SK-N-SH (cell line): ENCODE measurements at regions not wholly inside any gene's neighbourhood (a gene's known extent, or its start where the extent isn't known, plus 50 kb on each side); places are given as distances from the start of the nearest gene placed in this dataset.
"Not testable (repeated sequence)": the region's sequence is repeated elsewhere in the genome, so short reads cannot be mapped to it uniquely, and the experiment has no call there.

ENCODE experiments used
- CTCF ChIA-PET: fragments of 300-600, 350-600 bp; formaldehyde crosslinking; extraction: SDS; loops from one replicate; lab custom pipeline; 2021; lab: Yijun Ruan, JAX
- POLR2A ChIA-PET: fragments of 350-600 bp; sonication (Branson Sonifier 250); formaldehyde crosslinking; extraction: SDS; loops from one replicate; lab custom pipeline; 2020; ENCODE audit warnings: antibody characterized with exemption, inconsistent platforms; lab: Yijun Ruan, JAX
- DNase-seq: peaks from one replicate; pipeline ENCODE4 v3.0.0; 2012
- H2AFZ ChIP-seq: fragments of 200-600 bp; sonication (generic); 2 replicates; pipeline ENCODE4 v1.8.1; 2016; ENCODE audit warnings: antibody characterized with exemption, mild to moderate bottlenecking, low read depth
- H3F3A ChIP-seq: fragments of 200-600 bp; sonication (generic); replicated peaks from 2 replicates; pipeline ENCODE3; 2016; ENCODE audit warnings: antibody characterized with exemption, mild to moderate bottlenecking; ENCODE audit not compliant: insufficient read depth
- H3K27ac ChIP-seq, 2 experiments: fragments of 200-500 bp in 1 of 2; fragments of 200-600 bp in 1 of 2; sonication (Bioruptor generic) in 1 of 2; sonication (generic), shearing (Covaris generic) in 1 of 2; 2 replicates each; pipeline versions ENCODE4 v1.5.1 to v1.6.1; 2014 to 2016; ENCODE audit warnings: low read depth in 2 of 2, inconsistent platforms in 1 of 2, low read length in 1 of 2, mild to moderate bottlenecking in 1 of 2, mixed read lengths in 1 of 2
- H3K27me3 ChIP-seq: fragments of 200-600 bp; sonication (generic), shearing (Covaris generic); 2 replicates; pipeline ENCODE4 v1.6.1; 2016; ENCODE audit warnings: mixed run types; ENCODE audit not compliant: insufficient read depth
- H3K36me3 ChIP-seq, 2 experiments: fragments of 200-500 bp in 1 of 2; fragments of 200-600 bp in 1 of 2; sonication (Bioruptor generic) in 1 of 2; sonication (generic) in 1 of 2; replicated peaks in 1 of 2; 2 replicates each; pipeline versions ENCODE3 to v1.5.1; 2014 to 2016; ENCODE audit warnings: low read length in 1 of 2, mild to moderate bottlenecking in 1 of 2; ENCODE audit not compliant: insufficient read depth in 2 of 2, control insufficient read depth in 1 of 2
- H3K4me1 ChIP-seq, 2 experiments: fragments of 200-500 bp in 1 of 2; fragments of 200-600 bp in 1 of 2; sonication (Bioruptor generic) in 1 of 2; sonication (generic), shearing (Covaris generic) in 1 of 2; 2 replicates each; pipeline versions ENCODE4 v1.5.1 to v1.6.1; 2014 to 2016; ENCODE audit warnings: low read depth in 1 of 2, low read length in 1 of 2, mixed run types in 1 of 2; ENCODE audit not compliant: insufficient read depth in 2 of 2, control insufficient read depth in 1 of 2
- H3K4me2 ChIP-seq: fragments of 200-600 bp; sonication (generic), shearing (Covaris generic); 2 replicates; pipeline ENCODE4 v1.6.1; 2017; ENCODE audit warnings: mixed run types
- H3K4me3 ChIP-seq, 2 experiments: fragments of 200-500 bp in 1 of 2; fragments of 200-600 bp in 1 of 2; sonication (Bioruptor generic) in 1 of 2; sonication (generic), shearing (Covaris generic) in 1 of 2; 2 replicates each; pipeline versions ENCODE4 v1.5.1 to v1.8.1; 2014 to 2016; ENCODE audit warnings: low read depth in 2 of 2, inconsistent platforms in 1 of 2, low read length in 1 of 2, mild to moderate bottlenecking in 1 of 2, mixed read lengths in 1 of 2, moderate library complexity in 1 of 2
- H3K79me2 ChIP-seq: fragments of 200-600 bp; sonication (generic); 2 replicates; pipeline ENCODE4 v1.8.1; 2017; ENCODE audit warnings: mild to moderate bottlenecking; ENCODE audit not compliant: insufficient read depth
- H3K9ac ChIP-seq: fragments of 200-600 bp; sonication (generic); 2 replicates; pipeline ENCODE4 v1.6.1; 2017; ENCODE audit warnings: mixed run types
- H3K9me2 ChIP-seq: fragments of 200-600 bp; sonication (generic); 2 replicates; pipeline ENCODE4 v1.6.1; 2017; ENCODE audit warnings: mixed run types
- H3K9me3 ChIP-seq: fragments of 200-600 bp; sonication (generic); 2 replicates; pipeline ENCODE4 v1.6.1; 2017; ENCODE audit warnings: mixed run types, mild to moderate bottlenecking, moderate library complexity
- H4K20me1 ChIP-seq: fragments of 200-600 bp; sonication (generic); 2 replicates; pipeline ENCODE4 v1.6.1; 2017; ENCODE audit warnings: mild to moderate bottlenecking, mixed run types; ENCODE audit not compliant: insufficient read depth
- FOXJ3 ChIP-seq: sonication (generic); formaldehyde crosslinking; IDR thresholded peaks from 2 replicates; pipeline ENCODE4 v1.5.1; 2020; ENCODE audit warnings: mild to moderate bottlenecking, missing genetic modification reagents
- GATA2 ChIP-seq: sonication (generic); formaldehyde crosslinking; IDR thresholded peaks from 2 replicates; pipeline ENCODE4 v1.5.0; 2020; ENCODE audit warnings: mild to moderate bottlenecking, missing genetic modification reagents
- MXI1 ChIP-seq: IDR thresholded peaks from 2 replicates; pipeline ENCODE4 v1.6.1; 2012; ENCODE audit warnings: mild to moderate bottlenecking, low read depth, low read length, improper control_type of control experiment
- RAD21 ChIP-seq: IDR thresholded peaks from 2 replicates; pipeline ENCODE4 v1.6.1; 2012; ENCODE audit warnings: mild to moderate bottlenecking, low read length
- RFX5 ChIP-seq: IDR thresholded peaks from 2 replicates; pipeline ENCODE4 v1.6.1; 2012; ENCODE audit warnings: mild to moderate bottlenecking, improper control_type of control experiment, low read length
- YY1 ChIP-seq: IDR thresholded peaks from 2 replicates; pipeline ENCODE4 v1.4.0; 2012; ENCODE audit warnings: low read depth, mild to moderate bottlenecking
- WGBS: methylation state at CpG from one replicate; pipeline ENCODE4 v1.1.6; 2017; ENCODE audit warnings: low lambda C conversion rate; 5-methylcytosine and 5-hydroxymethylcytosine counted together
- TF ChIP-seq, protein P1 (sequence below): IDR thresholded peaks from 2 replicates; pipeline ENCODE4 v1.4.0; 2012; ENCODE audit warnings: low read depth, borderline replicate concordance
- TF ChIP-seq, protein P2 (sequence below): fragments of 150-350 bp; IDR thresholded peaks from 2 replicates; pipeline ENCODE4 v1.6.1; 2016; ENCODE audit warnings: mild to moderate bottlenecking, low read depth, low read length

DNA sequence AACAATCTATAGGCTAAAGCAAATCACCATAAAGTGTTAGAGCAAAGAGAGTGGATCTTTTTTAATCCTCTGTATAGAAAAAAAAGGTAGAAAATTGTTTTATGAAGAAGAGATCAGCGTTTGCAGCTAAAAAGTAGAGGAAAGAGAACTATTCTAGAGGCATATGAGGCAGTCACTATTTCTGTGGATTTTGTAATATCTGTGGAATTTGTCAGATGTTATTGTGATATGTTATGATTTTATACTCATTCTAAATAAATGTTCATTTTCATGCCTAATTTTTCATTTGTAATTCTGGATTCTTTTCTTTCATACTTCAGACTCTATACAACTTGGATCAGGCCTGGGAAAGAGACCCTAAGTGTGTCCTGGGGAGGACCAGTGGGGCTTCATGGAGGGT lies 295.0 kb upstream of the LYZL1 start:
- WGBS: 68% methylated on average over 1 of the region's 1 CpG
- no peaks in the 10 kb centered on the region for H3K36me3 ChIP-seq
- no peak overlapping the region for H3K9ac ChIP-seq
- TF ChIP-seq RAD21 (no peak), YY1 (no peak), RFX5 (no peak), MXI1 (no peak), GATA2 (CRISPR knock-in tag) (no peak)
- TF ChIP-seq, protein P1, sequence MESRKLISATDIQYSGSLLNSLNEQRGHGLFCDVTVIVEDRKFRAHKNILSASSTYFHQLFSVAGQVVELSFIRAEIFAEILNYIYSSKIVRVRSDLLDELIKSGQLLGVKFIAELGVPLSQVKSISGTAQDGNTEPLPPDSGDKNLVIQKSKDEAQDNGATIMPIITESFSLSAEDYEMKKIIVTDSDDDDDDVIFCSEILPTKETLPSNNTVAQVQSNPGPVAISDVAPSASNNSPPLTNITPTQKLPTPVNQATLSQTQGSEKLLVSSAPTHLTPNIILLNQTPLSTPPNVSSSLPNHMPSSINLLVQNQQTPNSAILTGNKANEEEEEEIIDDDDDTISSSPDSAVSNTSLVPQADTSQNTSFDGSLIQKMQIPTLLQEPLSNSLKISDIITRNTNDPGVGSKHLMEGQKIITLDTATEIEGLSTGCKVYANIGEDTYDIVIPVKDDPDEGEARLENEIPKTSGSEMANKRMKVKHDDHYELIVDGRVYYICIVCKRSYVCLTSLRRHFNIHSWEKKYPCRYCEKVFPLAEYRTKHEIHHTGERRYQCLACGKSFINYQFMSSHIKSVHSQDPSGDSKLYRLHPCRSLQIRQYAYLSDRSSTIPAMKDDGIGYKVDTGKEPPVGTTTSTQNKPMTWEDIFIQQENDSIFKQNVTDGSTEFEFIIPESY: no peak
- TF ChIP-seq, protein P2, sequence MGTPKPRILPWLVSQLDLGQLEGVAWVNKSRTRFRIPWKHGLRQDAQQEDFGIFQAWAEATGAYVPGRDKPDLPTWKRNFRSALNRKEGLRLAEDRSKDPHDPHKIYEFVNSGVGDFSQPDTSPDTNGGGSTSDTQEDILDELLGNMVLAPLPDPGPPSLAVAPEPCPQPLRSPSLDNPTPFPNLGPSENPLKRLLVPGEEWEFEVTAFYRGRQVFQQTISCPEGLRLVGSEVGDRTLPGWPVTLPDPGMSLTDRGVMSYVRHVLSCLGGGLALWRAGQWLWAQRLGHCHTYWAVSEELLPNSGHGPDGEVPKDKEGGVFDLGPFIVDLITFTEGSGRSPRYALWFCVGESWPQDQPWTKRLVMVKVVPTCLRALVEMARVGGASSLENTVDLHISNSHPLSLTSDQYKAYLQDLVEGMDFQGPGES: no peak
- H3K9me2 ChIP-seq: no peaks in the 10 kb centered on the region
- no peak overlapping the region for H2AFZ ChIP-seq
- H4K20me1 ChIP-seq: no peaks in the 10 kb centered on the region
- H3K79me2 ChIP-seq: no peaks in the 10 kb centered on the region
- no peak for DNase-seq
- ChIA-PET POLR2A (no interaction called here), CTCF (interaction anchor here (0.9 to 2.0 kb wide), 3 partner anchors 10 to 136 kb away, joined by 3 to 6 read pairs (median 4); no protein-coding TSS in a partner anchor)
- no peaks in the 10 kb centered on the region for H3K27me3 ChIP-seq
- H3K4me3 ChIP-seq: no peak overlapping the region
- no peak overlapping the region for H3K4me2 ChIP-seq
- H3F3A ChIP-seq: peaks cover 4% of the 10 kb centered on the region
- H3K27ac ChIP-seq: no peak overlapping the region
- no peaks in the 10 kb centered on the region for H3K9me3 ChIP-seq
- no peaks in the 10 kb centered on the region; a peak in 1 of 4 replicates for H3K4me1 ChIP-seq

- H3F3A ChIP-seq, H2AFZ ChIP-seq, H3K27me3 ChIP-seq, H3K9me3 ChIP-seq, H3K36me3 ChIP-seq, H3K27ac ChIP-seq, DNase-seq, H3K4me2 ChIP-seq, H4K20me1 ChIP-seq, H3K4me3 ChIP-seq, H3K9me2 ChIP-seq, H3K9ac ChIP-seq, POLR2A ChIA-PET, H3K79me2 ChIP-seq, H3K4me1 ChIP-seq: not testable (repeated sequence)
- CTCF ChIA-PET: interaction anchor here (1.1 kb wide), 1 partner anchor 331 kb away, joined by 5 read pairs; no protein-coding TSS in a partner anchor
- 82% methylated on average over 5 of the region's 5 CpGs for WGBS
Observed at GRCh38 chr10:28994802-28995201, 294.1 kb upstream of the LYZL1 start.

DNA sequence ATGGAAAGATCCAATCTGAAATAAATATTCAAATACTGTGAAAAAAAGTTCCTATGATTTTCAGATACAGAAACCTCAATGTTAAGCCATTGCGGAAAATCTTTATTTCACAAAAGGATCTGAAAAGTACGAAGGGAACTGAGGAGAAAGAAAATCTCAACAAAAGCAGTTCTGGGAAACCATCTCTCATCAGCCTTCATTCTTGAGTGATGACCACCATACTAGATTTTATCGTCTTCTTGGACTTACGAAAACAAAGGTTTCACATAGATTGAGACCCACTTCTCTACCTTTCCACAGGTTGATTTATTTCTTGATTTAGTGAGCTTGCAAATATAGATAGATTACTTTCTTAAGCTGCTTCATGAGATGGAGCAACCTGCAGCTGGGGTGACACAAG lies 293.4 kb upstream of the LYZL1 start:
- ChIA-PET CTCF (interaction anchor here (1.1 kb wide), 1 partner anchor 332 kb away, joined by 5 read pairs; no protein-coding TSS in a partner anchor), POLR2A (no interaction called here)
- TF ChIP-seq RAD21 (no peak), FOXJ3 (CRISPR knock-in tag) (no peak)

More for the DNA sequence above, 293.4 kb upstream of the LYZL1 start:
- H3F3A ChIP-seq: peaks cover 4% of the 10 kb centered on the region
- no peak overlapping the region for H3K4me3 ChIP-seq
- H3K27ac ChIP-seq: no peak overlapping the region
- H3K9me2 ChIP-seq: no peaks in the 10 kb centered on the region
- no peaks in the 10 kb centered on the region for H3K36me3 ChIP-seq
- no peak overlapping the region for H3K4me2 ChIP-seq
- no peak for DNase-seq
- H3K9me3 ChIP-seq: no peaks in the 10 kb centered on the region
- 92% methylated on average over 4 of the region's 4 CpGs for WGBS
- no peak overlapping the region for H2AFZ ChIP-seq
- H3K4me1 ChIP-seq: no peaks in the 10 kb centered on the region; a peak in 1 of 4 replicates
- no peaks in the 10 kb centered on the region for H3K27me3 ChIP-seq
- no peaks in the 10 kb centered on the region for H4K20me1 ChIP-seq
- no peaks in the 10 kb centered on the region for H3K79me2 ChIP-seq
- H3K9ac ChIP-seq: no peak overlapping the region
